Stimulated activated CD4-positive, alpha-beta T cell treated with anti-CD3 and anti-CD28 coated beads, Interleukin-2, amount 100 ng/mL, for 48 hours (primary cell): ENCODE measurements at regions not wholly inside any gene's neighbourhood (a gene's known extent, or its start where the extent isn't known, plus 50 kb on each side); places are given as distances from the start of the nearest gene placed in this dataset.

Source experiments
- DNase-seq, 2 donors: peaks; one replicate each; pipeline ENCODE4 v3.0.0-alpha.2; 2020

DNA sequence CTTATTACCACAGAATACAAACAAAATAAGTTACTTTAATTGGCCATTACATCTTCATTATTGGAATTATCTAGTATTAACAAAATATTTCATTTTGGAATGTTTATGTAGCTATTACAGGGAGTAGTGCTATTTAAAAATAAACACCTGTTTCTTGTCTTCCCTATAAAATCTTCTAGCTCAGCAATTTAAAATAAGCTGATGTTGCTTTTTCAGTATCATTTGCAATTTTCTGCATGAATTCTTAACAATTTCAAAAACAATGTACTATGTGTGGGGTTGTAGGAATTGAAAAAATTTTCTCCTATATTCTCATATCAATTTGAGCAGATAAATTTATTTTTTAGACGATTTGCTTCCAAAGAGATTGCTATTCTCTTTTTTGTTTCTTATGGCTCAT lies 1251.3 kb upstream of the CRIM1 start:
- no peak for DNase-seq

DNA sequence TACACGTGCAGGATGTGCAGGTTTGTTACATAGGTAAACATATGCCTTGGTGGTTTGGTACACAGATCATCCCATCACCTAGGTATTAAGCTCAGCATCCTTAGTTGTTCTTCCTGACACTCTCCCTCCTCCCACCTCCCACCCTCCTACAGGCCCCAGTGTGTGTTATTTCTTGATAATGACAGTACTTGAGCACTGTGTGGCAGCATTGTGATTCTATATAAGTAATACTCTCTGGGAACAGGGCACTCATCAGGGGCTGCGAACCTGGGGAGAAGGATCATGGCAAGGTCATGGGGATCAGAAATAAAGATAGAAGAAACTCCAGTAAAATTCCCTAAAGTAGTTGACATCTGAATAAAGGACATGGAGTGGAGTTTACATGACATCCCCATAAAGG lies 1256.2 kb upstream of the CRIM1 start:
- no peak for DNase-seq

DNA sequence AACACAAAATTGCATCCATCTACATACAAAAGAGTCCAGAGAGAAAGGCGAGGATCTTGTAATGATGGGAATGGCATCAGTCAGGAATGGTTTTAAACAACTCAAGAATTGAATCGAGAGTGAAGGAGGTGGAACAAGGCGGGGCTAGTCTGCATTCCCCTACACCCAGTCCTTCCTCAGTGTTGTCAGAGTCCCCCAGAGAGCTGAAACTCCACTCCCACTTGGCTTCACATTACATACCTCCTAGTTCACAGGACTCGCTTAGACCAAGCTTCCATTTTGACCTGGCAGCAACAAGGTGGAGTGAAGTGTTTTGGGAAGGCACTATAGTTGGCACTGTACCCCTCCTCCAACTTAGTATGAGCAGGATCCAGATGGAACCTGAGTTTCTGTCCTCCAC lies 1273.5 kb upstream of the CRIM1 start:
- DNase-seq = no peak

DNA sequence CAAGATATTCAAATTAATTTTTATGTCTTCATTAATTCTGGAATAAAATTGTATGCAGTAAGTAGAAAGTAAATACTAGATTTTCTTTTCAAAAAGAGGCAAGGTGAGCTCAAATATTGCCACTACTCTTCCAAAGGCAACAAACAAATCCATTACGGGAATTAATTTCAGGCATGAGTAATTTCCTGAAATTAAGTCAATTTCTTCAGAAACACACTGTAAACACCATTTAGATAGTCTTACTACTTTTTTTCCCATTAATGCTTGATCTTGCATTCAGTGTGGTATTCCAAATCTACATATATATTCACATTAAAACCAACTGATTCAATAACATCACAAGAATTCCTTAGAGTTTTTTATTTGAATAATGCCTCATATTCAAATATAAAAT lies 1274.0 kb upstream of the CRIM1 start:
- DNase-seq = no peak

DNA sequence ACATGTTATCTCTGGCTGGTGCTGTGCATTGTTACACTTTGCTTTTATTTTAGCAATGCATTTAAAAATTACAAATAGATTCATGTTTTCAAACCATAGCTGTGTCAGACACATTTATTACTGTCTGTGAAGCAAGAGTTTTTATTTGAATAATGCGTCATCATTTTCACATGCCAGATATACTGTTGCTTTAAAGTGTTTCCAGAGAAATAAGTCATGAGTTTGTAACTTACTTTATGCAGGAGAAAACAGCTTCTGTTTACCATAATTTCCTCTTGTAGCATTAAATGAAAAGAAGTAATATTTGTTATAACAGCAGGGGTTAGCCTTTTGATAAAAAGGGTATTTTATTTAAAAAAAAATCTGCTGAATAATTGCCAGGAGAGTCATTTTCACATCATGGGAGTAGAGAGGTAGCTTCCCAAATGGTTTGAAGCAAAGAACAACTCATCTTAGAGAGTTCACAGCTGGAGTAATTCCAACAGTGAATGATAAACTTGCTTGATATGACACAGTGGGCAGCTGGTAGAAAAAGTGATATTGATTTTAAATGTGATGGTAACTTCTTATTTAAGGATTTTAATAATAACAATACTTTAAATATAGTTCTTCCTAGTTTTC lies 1274.5 kb upstream of the CRIM1 start:
- DNase-seq = no peak

DNA sequence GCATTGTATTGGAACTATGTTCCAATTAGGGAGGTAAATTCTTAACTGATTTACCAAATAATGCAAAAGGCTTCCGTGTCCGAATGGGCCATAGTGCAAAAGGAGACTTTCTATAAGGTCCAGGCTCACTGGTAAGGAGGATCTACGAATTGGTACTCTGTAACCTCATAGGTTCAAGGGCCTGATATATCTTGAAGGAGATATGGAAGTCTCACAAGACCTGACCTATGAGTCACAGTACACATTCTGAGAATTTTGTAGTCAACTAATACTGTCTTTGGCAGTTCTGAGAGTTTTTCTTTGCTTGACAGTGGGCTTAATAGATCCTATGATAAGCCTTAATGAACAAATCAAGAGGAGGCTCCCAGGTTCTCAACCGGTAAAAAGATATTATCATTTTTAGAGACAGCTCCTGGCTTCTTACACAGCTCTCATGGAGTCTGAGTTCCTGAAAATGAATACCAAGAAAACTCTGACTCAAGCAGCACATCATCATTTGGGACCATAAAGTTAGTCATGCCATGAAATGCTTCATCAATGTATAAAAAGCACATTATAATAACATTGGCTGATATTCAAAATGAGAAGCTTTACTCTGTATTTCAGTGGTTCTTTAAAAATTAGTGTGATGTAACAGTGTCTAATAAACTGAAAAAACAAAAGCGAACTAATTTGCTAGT lies 1275.2 kb upstream of the CRIM1 start:
- DNase-seq = no peak

DNA sequence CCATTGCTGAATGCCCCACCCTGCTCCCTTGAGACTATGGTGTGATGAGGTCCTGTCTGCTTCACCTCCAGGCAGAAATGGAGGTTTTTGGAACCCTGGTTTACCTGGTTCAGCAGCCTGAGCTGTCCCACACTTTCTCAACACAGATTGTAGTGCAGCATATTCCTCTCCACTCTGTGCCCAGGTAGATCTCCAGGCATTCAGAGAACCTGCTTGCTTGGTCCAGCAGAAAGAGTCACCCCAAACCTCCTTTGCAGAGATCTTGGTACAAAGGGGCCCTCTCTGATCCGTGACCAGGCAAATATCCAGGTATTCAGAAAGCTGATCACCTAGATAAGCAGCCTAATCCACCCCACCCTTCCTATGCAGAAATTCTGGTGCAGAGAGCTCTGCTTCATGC lies 1288.2 kb upstream of the CRIM1 start:
- DNase-seq = no peak

DNA sequence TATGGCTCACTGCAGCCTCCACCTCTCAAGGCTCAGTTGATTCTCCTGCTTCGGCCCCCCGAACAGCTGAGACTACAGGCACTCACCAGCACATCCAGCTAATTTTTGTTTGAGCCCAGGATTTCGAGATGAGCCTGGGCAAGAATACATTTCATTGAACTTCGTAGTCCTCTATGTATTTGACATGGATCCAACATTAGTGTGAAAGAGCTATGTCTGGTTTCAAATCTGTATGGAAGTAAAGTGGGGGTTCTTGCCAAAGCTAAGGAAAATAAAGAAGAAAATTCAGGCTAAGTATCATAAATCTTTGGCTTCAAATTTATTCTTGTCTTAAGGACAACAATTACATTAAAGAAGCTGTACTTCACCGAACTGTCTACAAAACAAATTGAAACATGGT lies 1291.7 kb upstream of the CRIM1 start:
- DNase-seq = no peak

DNA sequence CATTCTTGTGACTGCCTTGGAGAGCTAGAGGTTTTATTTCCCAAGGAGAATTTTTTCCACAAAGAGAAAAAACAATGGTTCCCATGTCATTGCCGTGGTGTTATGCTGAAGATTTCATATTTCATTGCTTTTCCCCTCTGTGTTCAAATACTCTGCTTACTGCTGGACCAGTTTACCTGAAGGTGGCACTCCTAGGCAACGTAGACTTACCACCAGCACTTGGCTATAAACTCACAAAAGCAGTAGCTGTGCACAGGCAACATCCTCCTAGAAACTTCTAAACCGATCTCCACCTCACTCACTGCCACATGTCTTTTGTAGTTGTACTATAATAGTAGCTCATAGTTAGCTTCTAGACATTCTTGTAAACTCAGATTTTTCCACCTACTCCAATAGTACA lies 1319.7 kb upstream of the CRIM1 start:
- DNase-seq = no peak

DNA sequence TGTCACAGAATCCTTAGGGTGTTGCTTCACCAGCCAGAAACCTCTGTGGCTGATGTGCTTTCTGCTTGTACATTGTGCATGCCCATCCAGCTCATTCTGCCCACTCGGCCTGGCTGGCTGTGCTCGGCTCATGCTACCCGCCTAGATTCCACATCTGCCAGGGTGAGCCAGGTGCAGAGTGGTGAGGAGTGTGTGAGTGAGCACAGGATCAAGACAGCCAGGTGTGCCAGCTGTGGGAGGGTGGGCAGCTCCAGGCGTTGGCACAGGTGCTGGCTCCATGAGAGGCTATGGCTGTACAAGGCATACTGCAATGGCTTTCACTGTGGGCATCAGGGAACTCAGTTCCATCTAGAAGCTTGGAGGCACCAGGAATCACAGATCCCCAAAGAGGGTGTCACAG lies 1321.8 kb upstream of the CRIM1 start:
- DNase-seq = no peak

DNA sequence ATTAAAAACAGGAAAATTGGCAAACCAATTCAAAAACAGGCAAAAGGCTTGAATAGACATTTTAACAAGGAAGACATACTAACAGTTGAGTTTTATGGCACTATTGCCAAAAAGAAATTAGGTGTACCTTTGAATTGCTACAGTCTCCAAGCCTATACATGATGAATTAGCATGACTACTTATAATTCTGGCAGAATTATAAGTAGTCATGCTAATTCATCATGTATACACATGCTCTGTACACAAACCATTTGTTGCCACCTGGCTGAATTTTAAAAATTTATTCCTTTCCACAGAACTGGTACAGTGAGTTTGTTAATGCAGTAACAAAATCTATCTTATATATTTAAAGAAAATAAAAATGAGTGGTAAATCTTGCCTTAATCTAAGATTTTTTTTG lies 1332.0 kb upstream of the CRIM1 start:
- no peak for DNase-seq

DNA sequence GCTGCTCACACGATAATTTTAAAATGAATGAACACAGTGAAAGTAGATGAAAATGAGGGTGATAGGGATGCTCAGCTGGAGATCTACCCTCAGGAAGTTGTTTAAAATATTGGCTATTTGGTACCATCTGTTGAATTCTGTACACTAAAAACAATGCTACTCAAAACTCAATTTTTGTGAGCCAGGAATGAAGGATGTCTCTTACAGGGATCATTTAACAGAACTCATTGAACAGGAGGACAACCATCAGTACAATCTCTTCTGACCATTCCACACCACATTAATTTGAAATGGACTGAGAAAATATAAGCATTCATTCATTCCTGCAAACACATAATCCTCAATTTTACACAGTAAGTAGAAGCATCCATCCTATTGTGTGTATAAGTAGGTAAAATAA lies 1355.1 kb upstream of the CRIM1 start:
- no peak for DNase-seq

DNA sequence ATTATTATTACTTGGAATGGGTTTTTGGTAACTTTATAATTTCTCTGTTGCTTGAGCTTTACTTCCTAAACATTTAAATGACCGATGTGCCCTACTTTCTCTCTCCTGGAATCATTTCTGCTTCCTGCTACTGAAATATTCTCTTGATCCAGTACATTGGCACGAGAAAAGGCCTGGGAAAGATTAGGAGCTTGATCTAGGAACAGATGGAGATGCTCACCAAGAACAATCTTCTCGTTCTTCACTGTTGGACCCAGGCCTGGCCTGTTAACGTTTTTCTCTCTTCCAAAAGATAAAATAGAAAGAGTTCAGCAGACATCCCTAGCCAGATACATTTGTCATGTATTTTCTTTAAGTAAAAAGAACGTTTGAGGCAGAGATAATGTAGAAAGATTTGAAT lies 1356.8 kb upstream of the CRIM1 start:
- DNase-seq = no peak

DNA sequence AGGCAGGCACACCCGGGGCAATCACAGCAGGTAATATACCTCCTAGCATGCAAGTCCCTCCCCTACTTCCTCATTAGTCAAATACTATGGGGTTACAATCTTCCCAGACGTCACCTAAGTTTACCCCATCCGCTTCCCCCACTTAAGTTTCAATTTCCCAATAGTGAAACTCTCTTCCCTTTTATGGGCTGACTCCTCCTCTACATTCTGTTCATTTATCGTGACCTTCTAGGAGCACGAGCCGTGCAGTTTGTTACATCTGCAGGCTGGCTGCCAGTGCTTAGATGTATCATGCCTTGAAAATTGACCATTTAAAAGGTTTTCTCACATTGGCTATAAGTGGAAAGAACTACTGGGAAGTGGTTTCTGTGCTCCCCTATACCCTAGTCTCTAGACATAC lies 1357.8 kb upstream of the CRIM1 start:
- no peak for DNase-seq

DNA sequence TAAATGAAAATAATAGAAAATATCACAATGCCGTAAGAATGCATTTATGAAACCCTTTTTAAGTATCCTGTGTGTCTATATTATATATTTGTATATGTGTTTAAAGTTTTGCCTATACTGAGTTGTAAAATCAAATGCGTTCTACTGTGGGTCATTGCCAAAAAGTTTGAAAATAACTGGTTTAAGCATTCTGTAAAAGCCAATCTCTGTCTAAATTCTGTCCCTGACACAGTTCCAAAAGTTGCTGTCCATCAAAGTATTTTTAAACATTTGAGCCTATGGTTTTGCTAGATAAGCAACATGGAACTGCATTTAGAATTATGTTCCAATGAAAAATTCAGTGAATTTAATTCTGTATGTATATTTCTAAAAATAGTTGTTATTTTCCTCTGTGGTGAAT lies 1360.4 kb upstream of the CRIM1 start:
- no peak for DNase-seq

DNA sequence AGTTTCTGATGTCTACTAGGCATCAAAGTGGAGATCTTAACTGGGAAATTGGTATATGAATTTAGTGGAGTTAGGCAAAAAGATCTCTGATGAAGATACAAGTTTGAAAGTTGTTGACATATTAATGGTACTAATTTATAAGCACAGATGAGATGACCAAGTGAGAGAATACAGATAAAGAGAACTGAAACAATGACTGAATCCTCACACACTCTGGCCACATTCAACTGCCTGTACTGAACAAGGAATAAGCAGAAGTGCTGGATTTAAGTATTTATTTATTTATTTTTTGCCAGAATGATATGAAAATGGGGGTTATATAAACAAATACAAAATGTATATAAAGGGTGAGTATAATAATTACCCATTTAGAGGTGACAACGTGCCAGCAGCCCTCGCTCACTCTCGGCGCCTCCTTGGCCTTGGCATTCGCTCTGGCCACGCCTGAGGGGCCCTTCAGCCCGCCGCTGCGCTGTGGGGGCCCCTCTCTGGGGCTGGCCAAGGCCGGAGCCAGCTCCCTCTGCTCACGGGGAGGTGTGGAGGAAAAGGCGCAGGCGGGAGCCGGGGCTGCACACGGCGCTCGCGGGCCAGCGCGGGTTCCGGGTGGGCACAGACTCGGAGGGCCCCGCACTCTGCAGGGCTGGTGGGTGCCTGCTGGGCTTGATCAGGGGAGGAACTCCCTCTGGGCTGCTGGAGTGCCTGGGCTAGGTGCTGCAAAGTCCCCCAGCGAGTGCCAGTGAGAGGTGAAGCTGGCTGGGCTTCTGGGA lies 1363.9 kb upstream of the CRIM1 start:
- no peak for DNase-seq

DNA sequence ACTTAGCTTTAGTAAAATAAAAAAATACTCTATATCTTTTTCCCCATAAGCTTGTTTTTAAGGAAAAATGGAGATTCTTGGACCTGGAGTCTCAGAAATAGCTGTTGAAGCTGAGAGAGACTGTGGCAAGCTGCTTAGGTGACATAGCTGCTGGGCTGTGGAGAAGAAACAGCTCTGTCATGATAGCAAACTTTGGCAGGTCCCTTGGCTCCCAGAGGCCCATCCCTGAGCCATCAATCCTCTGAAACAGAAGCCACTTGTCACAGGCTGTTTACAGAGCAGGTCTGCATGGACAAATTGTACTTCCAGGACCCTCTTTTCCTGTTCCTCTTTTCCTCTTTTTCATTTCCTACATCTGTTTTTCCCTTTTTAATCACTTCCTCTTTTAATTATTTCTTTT lies 1370.1 kb upstream of the CRIM1 start:
- DNase-seq = no peak

DNA sequence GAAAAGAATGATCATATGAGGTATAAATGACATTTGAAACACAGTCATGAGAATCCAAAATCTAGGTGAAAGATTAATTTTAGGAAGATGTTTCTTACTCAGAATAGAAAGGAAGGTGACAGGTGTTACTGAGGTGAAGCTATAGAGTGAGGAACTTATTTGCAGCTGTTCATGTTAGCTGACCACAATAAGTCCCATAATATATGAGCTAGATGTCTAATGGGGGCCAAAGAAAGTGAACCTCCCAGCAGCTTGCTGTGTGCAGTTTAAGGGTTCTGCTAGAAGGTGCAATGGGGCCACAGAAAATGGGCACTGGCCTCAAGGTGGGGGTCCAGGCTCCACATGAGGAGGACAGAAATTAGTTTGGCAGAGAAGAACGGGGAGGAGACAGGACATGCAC lies 1374.9 kb upstream of the CRIM1 start:
- DNase-seq = no peak

DNA sequence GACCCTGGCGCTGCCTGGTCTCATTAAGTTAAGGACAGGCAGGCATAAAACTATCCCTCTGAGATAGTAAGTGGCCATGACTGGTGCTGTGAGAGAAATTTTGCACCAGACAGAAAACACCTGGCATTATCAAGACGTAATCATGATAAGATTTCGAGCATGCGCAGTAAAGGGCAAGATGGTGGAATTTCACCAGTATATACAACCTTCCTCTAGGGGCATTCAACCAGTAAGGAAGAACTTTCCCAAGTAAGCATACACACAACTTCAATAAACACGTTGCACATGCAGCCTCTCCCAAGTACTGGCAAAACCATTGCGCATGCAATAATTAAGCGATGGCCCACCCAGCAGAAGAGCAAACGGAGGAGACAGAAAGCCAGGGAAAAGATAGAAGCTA lies 1376.4 kb upstream of the CRIM1 start:
- DNase-seq = no peak

DNA sequence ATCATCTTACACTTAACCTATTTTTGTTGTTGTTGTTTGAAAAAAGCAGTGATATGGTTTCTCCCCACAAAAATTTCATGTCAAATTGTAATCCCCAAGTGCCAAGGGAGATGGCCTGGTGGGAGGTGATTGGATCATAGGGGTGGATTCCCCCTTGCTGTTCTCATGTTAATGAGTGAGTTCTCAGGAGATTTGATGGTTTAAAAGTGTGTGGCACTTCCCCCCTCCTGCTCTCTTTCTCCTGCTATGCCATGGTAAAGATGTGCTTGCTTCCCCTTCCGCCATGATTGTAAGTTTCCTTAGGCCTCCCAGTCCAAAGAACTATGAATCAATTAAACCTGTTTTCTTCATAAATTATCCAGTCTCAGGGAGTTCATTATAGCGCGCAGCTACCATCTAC lies 1362.7 kb upstream of the FAM98A start:
- DNase-seq = no peak

DNA sequence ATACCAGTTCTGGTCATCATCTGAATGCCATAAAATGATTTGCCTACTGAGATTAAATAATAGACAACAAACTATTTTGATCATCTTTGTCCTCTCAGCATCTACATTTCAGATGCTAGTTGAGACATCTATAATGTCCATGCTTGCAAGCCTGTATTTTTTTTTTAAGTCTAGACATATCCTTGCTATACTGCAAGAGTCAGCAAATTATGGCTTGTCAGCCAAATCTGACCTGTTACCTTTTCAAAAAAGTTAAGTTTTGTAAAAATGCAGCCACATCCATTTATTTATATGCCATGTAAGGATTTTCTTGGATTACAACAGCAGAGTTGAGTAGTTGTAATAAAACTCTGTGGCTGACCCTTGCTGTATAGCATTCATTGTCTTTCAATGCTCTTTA lies 1355.7 kb upstream of the FAM98A start:
- DNase-seq = no peak

DNA sequence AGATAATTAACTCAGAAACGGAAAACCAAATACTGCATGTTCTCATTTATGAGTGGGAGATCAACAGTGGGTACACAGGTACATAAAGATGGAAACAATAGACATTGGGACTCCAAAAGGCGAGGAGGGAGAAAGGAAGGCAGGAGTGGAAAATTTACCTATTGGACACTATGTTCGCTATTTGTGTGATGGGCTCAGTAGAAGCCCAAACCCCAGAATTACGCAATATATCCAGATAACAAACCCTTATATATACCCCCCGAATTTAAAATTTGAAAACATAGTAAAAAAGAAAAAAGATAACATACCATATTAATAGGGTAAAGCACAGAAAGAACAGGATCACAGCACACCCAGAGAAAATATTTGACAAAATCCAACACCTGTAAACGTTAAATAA lies 1351.7 kb upstream of the FAM98A start:
- no peak for DNase-seq

DNA sequence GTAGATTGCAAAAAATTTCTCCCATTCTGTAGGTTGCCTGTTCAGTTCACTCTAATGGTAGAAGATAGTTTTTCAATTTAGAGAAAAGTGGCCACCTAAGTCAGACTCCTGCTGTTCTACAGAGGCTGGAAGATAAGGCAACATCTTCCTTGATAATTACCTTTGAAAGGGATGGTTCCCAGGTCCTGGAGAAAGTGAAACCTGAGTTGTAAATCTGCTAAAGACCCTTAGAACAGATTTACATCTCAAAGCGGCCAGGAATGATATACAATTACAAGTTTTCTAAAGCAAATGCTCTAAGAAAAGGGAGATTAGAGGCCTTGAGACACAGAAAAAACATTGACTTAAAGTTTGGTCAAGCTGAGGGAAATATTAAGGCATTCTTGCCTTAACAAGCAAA lies 1350.2 kb upstream of the FAM98A start:
- no peak for DNase-seq

DNA sequence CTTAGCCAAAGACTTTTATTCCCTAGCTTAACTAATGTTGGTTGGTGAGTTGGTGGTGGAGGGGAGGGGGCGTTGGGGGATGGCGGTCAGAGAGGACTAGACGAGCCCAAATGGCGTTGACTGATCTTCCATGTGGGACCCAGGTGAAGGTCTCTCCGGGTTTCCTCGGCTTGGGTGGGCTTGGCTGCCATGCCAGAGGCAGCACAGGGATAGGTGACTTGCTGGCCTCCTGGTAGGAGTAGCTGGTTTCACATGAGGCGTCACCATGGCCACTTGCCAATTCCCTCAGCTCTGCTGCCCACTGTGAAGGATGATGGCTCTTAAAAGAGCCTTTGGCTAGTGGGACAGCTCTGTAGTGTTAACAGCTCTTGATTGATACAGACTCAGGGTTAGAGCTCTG lies 1337.0 kb upstream of the FAM98A start:
- DNase-seq = no peak

DNA sequence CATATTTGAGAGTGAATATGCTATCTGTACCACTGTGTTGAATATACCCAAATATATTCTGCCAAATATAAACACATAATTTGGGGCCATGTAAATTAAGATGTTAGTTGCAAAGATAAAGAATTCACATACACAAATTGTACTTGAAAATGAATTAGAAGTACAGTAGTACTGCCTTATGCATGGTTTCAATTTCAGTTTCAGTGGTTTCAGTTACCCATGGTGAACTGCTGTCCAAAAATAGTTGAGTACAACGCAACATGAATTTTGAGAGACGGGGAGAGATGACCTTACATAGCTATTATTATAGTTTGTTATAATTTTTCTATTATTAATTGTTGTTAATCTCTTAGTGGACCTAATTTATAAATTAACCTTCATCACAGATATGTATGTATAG lies 1313.0 kb upstream of the FAM98A start:
- DNase-seq = no peak
